GM12873 (cell line): ENCODE measurements at regions not wholly inside any gene's neighbourhood (a gene's known extent, or its start where the extent isn't known, plus 50 kb on each side); places are given as distances from the start of the nearest gene placed in this dataset.
A peak's percentile ranks its signal among the peaks of the same experiment; 100 is the strongest.

Experiments used
- CTCF ChIP-seq: IDR thresholded peaks from 2 replicates; pipeline ENCODE4 v1.5.1; 2012; ENCODE audit warnings: low read depth, mild to moderate bottlenecking, moderate library complexity, low read length, control low read depth; ENCODE audit not compliant: insufficient read depth; ENCODE audit errors: missing control alignments

GRCh38 chr4:138945840-138946239 lies 69.7 kb upstream of the NOCT start:
- TF ChIP-seq CTCF, result no peak

- TF ChIP-seq CTCF, result no peak
Measured at GRCh38 chr4:138945401-138945800, 70.2 kb upstream of the NOCT start.

- TF ChIP-seq CTCF, result no peak
Measured at GRCh38 chr4:138943893-138944292, 71.7 kb upstream of the NOCT start.

- TF ChIP-seq CTCF, result no peak
Measured at GRCh38 chr4:138941037-138941436, 74.5 kb upstream of the NOCT start.

- no peak for TF ChIP-seq CTCF
Measured at GRCh38 chr4:138939960-138940359, 75.6 kb upstream of the NOCT start.

GRCh38 chr4:138938366-138938690 lies 77.3 kb upstream of the NOCT start:
- TF ChIP-seq CTCF, result peak; percentile 40

- TF ChIP-seq CTCF, result no peak
Measured at GRCh38 chr4:138935135-138935807, 80.3 kb upstream of the NOCT start.
